ENCODE measurements at regions not wholly inside any gene's neighbourhood (a gene's known extent, or its start where the extent isn't known, plus 50 kb on each side); places are given as distances from the start of the nearest gene placed in this dataset.

DNA sequence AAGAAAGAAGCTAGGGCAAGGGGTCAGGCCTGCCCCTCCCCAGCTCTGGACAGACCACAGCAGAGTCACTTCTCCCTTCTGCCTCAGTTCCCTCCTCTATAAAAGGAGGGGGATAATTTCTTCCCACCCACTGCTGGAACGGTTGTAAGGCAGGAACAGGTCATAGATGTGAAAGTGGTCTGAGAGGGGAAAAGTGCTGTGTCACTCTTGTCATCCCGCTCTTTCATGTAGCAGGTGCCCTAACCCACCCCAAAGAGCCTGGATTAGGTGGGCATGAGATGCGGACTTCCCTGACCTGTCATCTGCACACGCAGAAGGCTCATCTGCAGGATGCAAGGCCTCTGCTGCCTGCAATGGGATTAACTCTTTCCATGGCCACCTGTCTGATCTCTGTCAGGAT, 218.2 kb upstream of the LRFN2 start:
- no TSS peak for BruUV-seq (replicated peaks)
- Histone ChIP-seq H3K27me3 (ENCODE audit: control insufficient read depth in 1 of 2, insufficient read depth in 2 of 2, low read length in 2 of 2) (no peaks in the 10 kb centered on the region), H4K20me1 (ENCODE audit: insufficient read depth, low read length) (no peaks in the 10 kb centered on the region), H3K9ac (ENCODE audit: insufficient read depth, low read depth, low read length) (no peak overlapping the region), H2AFZ (ENCODE audit: low read length) (no peak overlapping the region), H3K4me3 (replicated peaks in 1 of 3; ENCODE audit: insufficient read depth in 1 of 3, low read depth in 2 of 3, low read length in 3 of 3) (no peak overlapping the region), H3K27ac (ENCODE audit: extremely low read length, insufficient read depth, low read length) (no peak overlapping the region), H3K4me2 (ENCODE audit: low read depth, low read length) (no peak overlapping the region), H3K36me3 (replicated peaks in 1 of 2; ENCODE audit: control insufficient read depth in 1 of 2, insufficient read depth in 2 of 2, low read length in 2 of 2) (no peaks in the 10 kb centered on the region), H3K79me2 (ENCODE audit: insufficient read depth, low read length) (no peaks in the 10 kb centered on the region), H3K9me3 (ENCODE audit: low read length) (no peaks in the 10 kb centered on the region), H3K4me1 (ENCODE audit: insufficient read depth, low read length) (peaks cover 8% of the 10 kb centered on the region)
- ChIA-PET CTCF (ENCODE audit: low intra/inter-chr PET ratio, low total read pairs) (no interaction called here), POLR2A (no interaction called here)
- DNase-seq (ENCODE audit: low spot score) (no peak), ATAC-seq (no peak), FAIRE-seq (no peak)
- in situ Hi-C loops (cut with HindIII; ENCODE audit: extremely low pct_ligation_motif_present, low pct_unique_long_range_greater_than_20kb) (no loop called here), intact Hi-C loops (cut with micrococcal nuclease; ENCODE audit: unreplicated experiment) (no loop called here)
- peak; percentile 68 for TF ChIP-seq NFE2L2 (IDR thresholded peaks at IDR 0.05; ENCODE audit: low read length)
- no peak for TF ChIP-seq REXO4 (CRISPR knock-in tag; IDR thresholded peaks at IDR 0.05; ENCODE audit: borderline replicate concordance)
- WGBS (ENCODE audit: low lambda C conversion rate): 52% methylated on average over 4 of the region's 4 CpGs

DNA sequence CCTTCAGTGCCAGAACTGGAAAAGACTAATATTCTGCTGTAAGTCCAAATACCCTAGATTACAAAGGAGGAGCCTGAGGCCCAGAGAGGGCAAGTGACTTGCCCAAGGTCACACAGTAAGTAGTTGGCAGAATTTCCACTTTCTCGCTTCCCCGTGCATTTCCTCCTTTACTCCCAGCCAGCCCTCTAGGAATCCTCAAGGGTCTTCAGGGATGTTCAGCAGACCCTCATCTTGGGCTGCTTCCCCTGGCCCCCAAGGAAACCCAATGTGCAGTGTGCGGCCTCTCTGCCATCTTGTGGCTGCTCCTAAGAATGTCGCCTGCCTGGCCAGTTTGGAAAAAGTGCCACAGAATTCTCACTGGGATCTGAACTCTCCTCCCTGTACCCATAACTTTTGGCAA, 217.7 kb upstream of the LRFN2 start:
- Histone ChIP-seq H3K4me3 (replicated peaks in 1 of 3; ENCODE audit: insufficient read depth in 1 of 3, low read depth in 2 of 3, low read length in 3 of 3) (no peak overlapping the region), H3K4me2 (ENCODE audit: low read depth, low read length) (no peak overlapping the region), H3K27me3 (ENCODE audit: control insufficient read depth in 1 of 2, insufficient read depth in 2 of 2, low read length in 2 of 2) (no peaks in the 10 kb centered on the region), H3K79me2 (ENCODE audit: insufficient read depth, low read length) (no peaks in the 10 kb centered on the region), H3K9me3 (ENCODE audit: low read length) (no peaks in the 10 kb centered on the region), H3K4me1 (ENCODE audit: insufficient read depth, low read length) (peaks cover 8% of the 10 kb centered on the region), H3K36me3 (replicated peaks in 1 of 2; ENCODE audit: control insufficient read depth in 1 of 2, insufficient read depth in 2 of 2, low read length in 2 of 2) (no peaks in the 10 kb centered on the region), H3K9ac (ENCODE audit: insufficient read depth, low read depth, low read length) (no peak overlapping the region), H4K20me1 (ENCODE audit: insufficient read depth, low read length) (no peaks in the 10 kb centered on the region), H2AFZ (ENCODE audit: low read length) (no peak overlapping the region), H3K27ac (ENCODE audit: extremely low read length, insufficient read depth, low read length) (no peak overlapping the region)
- WGBS (ENCODE audit: low lambda C conversion rate): 44% methylated on average over 4 of the region's 4 CpGs
- DNase-seq (ENCODE audit: low spot score): no peak
- ATAC-seq: no peak
- TF ChIP-seq SAP130 (CRISPR knock-in tag; IDR thresholded peaks at IDR 0.05; ENCODE audit: low read depth) (no peak), ZNF570 (CRISPR knock-in tag; IDR thresholded peaks at IDR 0.05; ENCODE audit: borderline replicate concordance) (no peak), RBFOX2 (IDR thresholded peaks at IDR 0.05; ENCODE audit: low read depth, low read length) (no peak), STAG1 (CRISPR knock-in tag; IDR thresholded peaks at IDR 0.05) (peak; percentile 17; the same call in 1 of the 2 replicates), ZNF768 (CRISPR knock-in tag; IDR thresholded peaks at IDR 0.05) (peak; percentile 92), PAWR (CRISPR knock-in tag; IDR thresholded peaks at IDR 0.05; ENCODE audit: borderline replicate concordance) (no peak)
- TF ChIP-seq, protein P1, sequence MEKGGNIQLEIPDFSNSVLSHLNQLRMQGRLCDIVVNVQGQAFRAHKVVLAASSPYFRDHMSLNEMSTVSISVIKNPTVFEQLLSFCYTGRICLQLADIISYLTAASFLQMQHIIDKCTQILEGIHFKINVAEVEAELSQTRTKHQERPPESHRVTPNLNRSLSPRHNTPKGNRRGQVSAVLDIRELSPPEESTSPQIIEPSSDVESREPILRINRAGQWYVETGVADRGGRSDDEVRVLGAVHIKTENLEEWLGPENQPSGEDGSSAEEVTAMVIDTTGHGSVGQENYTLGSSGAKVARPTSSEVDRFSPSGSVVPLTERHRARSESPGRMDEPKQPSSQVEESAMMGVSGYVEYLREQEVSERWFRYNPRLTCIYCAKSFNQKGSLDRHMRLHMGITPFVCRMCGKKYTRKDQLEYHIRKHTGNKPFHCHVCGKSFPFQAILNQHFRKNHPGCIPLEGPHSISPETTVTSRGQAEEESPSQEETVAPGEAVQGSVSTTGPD (CRISPR knock-in tag; IDR thresholded peaks at IDR 0.05): no peak
- intact Hi-C loops (cut with micrococcal nuclease; ENCODE audit: unreplicated experiment): no loop called here
- no peak for FAIRE-seq
- ChIA-PET POLR2A (no interaction called here), CTCF (ENCODE audit: low intra/inter-chr PET ratio, low total read pairs) (no interaction called here)
- in situ Hi-C loops (cut with HindIII; ENCODE audit: extremely low pct_ligation_motif_present, low pct_unique_long_range_greater_than_20kb): no loop called here
- no TSS peak for BruUV-seq (replicated peaks)
